GM12891 (cell line): ENCODE measurements at regions not wholly inside any gene's neighbourhood (a gene's known extent, or its start where the extent isn't known, plus 50 kb on each side); places are given as distances from the start of the nearest gene placed in this dataset.

Experiments
- DNase-seq: peaks from one replicate; pipeline ENCODE4 v3.0.0; 2011; ENCODE audit warnings: low spot score; ENCODE audit not compliant: insufficient read length
- FAIRE-seq: peaks from 2 replicates; lab custom pipeline; 2011; peaks lifted over from hg19 to GRCh38; lab: Jason Lieb, UNC
- PAX5 ChIP-seq: IDR thresholded peaks from 2 replicates; pipeline ENCODE4 v1.6.1; 2011; ENCODE audit warnings: low read length, moderate library complexity, mild to moderate bottlenecking; ENCODE audit not compliant: insufficient read depth, severe bottlenecking
- POLR2A ChIP-seq: IDR thresholded peaks from 2 replicates; pipeline ENCODE4 v1.6.1; 2011; ENCODE audit warnings: low read depth, low read length, control low read depth
- POLR2AphosphoS5 ChIP-seq: IDR thresholded peaks from 2 replicates; pipeline ENCODE4 v1.6.1; 2011; ENCODE audit warnings: low read depth, low read length, control low read depth
- POU2F2 ChIP-seq: IDR thresholded peaks from 2 replicates; pipeline ENCODE4 v1.6.1; 2011; ENCODE audit warnings: low read depth, mild to moderate bottlenecking, control low read depth, low read length, moderate library complexity
- SPI1 ChIP-seq: IDR thresholded peaks from 2 replicates; pipeline ENCODE4 v1.6.1; 2011; ENCODE audit warnings: low read depth, low read length, control low read depth
- TAF1 ChIP-seq: IDR thresholded peaks from 2 replicates; pipeline ENCODE4 v1.6.1; 2011; ENCODE audit warnings: low read depth, low read length, control low read depth

DNA sequence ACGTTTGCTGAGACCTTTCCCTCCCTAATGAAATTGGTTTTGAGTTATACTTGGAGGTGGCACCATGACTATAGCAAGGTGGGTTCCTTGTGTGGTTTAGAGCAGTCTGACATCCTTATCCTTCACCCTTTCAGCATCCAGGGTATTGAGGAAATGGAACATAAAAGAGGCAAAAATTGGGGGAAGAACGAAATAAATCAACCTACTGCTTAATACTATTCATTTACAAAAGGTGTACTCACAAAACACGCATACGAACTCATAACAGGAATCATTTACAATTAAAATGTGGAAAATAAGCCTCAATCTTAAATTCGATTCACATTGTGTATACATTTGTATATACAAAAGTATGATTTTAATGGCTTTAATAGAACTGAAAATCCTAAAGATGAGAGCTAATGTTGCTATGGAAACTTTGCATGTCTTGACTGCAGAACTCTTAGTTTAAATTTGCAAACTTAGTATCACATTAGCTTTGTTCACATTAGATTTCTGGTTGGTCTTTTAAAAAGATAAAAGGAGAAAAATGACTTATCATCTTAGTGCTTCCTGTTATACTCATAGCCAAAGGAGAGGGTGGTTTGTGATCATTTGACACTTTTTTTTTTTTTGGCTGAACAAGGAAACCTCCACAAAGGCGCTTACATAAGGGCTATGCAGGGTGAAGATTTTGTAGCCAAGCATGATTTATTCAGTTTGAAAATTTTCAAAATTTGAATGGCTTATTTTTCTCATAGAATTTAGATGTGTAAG is 76.1 kb upstream of the ATXN1 start:
- FAIRE-seq = no peak
- no peak for TF ChIP-seq SPI1
- TF ChIP-seq POLR2A = no peak
- TF ChIP-seq POU2F2 = no peak
- no peak for TF ChIP-seq TAF1
- TF ChIP-seq POLR2AphosphoS5 = no peak
- no peak for TF ChIP-seq PAX5
- DNase-seq = no peak

DNA sequence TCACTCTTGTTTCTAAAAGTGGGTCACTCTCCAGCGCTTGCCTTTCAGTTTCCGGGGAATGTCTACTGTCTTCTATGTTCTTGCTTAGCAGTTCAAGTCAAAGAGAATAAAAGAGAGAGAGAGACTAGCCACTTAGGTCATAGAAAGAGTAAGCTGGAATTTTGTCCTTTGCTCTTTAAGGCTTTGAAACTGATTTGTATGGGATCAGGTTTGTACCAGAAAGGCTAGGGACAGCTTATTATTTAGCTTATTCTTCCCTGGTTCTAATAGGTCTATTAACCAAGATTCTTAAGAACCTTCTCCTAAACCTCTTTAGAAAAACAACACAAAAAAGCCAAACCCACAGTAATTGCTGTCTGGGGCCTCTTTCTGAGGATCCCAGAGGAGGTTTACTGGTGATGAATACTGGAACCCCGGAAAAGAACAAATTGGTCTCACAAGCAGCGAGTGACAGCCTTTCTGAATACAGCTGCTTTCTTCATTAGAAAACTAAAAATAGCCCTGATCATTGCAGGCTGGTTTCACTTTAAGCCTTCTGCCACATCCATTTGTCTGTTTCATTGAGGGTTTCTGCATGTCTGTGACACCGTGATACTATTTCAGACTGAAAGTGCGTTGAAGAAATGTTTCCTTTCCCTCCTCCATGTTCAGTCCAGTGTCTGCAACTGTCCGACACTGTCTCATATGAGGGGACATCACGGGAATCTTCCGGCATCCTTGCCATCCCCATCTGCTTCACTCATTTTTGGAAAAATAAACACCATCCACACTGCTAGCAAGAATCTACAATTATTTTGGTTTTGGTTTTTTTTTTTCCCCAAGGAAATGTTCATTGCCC is 75.1 kb upstream of the ATXN1 start:
- TF ChIP-seq PAX5 = no peak
- no peak for TF ChIP-seq SPI1
- TF ChIP-seq TAF1 = no peak
- TF ChIP-seq POLR2A = no peak
- no peak for TF ChIP-seq POLR2AphosphoS5
- no peak for TF ChIP-seq POU2F2
- FAIRE-seq (peak; percentile 81), DNase-seq (peak; percentile 26)

DNA sequence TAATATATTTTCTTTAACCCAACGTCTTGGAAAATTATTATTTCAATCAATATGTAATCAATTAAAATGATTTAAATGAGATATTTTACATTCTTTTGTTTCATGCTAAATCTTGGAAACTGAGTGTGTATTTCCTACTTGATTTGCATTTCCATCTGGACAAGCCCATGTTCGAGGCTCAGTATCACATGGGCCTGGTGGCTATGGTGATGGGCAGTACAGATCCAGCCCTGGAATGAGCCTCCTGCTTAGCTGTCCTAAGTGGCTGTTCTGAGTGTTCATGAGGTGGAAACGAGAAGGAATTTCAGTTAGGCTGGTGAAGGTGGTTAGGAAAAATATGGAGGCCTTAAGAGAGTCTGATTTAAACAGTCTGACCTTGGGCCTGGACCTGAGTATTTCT is 73.0 kb upstream of the ATXN1 start:
- TF ChIP-seq POU2F2 (no peak), SPI1 (no peak), POLR2A (no peak), PAX5 (no peak), TAF1 (no peak), POLR2AphosphoS5 (no peak)
- DNase-seq (no peak), FAIRE-seq (no peak)

DNA sequence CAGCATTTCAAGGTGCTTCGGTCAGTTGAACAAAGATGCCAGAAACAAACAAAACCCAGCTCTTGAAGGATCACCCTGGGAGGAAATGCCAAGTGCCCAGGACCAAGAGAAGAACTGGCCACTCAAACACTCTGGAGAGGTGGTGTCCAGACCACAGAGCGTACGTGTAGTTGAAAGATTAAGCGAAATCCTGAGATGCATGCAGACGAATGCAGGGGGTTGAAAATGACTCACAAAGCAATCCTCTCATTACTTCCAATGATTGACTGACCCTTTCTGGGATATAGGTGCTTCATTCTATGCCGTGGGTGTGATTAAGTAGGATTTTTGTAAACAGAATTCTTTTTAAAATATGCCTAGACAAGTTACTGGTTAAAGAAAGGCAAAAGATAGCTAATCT is 71.5 kb upstream of the ATXN1 start:
- no peak for FAIRE-seq
- no peak for TF ChIP-seq SPI1
- no peak for TF ChIP-seq PAX5
- TF ChIP-seq POLR2AphosphoS5 = no peak
- TF ChIP-seq TAF1 = no peak
- TF ChIP-seq POU2F2 = no peak
- no peak for TF ChIP-seq POLR2A
- no peak for DNase-seq

DNA sequence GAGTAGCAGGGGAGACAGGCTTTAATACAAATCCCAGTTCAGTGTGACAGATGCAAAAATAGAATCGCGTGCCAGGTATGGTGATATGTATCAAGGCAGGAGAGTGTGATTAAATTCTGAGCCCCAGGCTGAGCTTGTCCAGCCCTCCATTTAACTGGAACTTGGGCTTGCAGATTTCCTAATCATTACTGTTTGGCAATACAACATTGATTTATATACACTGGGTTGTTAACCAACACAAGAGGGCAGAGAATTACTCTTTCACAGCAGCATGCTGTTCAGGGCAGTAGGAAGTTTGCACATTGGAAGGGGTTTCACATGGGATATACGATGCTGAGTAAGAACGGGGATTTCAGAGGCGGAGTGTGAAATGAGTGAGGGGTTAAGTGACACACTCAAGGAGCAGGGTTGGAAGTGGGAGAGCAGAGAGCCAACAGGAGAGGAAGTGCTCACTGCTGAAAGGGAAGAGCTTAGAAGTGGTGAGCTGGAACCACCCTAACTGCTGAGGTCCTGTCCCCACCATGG is 70.8 kb upstream of the ATXN1 start:
- FAIRE-seq = no peak
- no peak for DNase-seq
- no peak for TF ChIP-seq TAF1
- peak; percentile 29; the same call in 1 of the 2 replicates for TF ChIP-seq SPI1
- no peak for TF ChIP-seq POLR2A
- TF ChIP-seq POLR2AphosphoS5 = no peak
- TF ChIP-seq PAX5 = no peak

DNA sequence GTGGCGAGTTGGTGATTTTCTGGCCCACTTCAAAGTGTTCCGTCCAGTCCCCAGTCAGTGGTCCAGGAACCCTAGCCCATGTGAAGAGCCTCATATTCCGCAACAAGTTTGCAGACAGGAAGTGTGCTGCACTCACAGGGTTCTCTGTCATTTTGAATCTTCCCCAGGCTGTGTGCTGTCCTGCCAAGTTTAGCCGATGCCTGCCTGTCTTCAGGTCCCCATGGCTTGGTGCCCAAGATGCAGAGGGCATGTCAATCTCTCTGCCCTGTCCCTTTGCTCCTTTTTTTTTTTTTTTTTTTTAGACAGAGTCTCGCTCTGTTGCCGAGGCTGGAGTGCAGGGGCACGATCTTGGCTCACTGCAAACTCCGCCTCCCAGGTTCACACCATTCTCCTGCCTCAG is 69.9 kb upstream of the ATXN1 start:
- FAIRE-seq (no peak), DNase-seq (no peak)
- TF ChIP-seq PAX5 (no peak), POU2F2 (no peak), TAF1 (no peak), POLR2A (no peak), SPI1 (no peak), POLR2AphosphoS5 (no peak)

DNA sequence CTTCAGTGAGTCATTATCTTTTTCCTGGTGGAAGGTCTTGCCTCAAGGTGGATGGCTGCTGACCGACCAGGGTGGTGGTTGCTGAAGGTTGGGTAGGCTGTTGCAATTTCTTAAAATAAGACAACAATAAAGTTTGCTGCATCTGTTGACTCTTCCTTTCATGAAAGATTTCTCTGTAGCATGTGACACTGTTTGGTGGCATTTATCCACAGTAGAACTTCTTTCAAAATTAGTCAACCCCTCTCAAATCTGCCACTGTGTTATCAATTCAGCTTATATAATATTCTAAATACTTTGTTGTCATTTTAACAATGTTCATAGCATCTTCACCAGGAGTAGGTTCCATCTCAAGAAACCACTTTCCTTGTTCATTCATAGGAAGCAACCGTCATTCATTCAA is 66.8 kb upstream of the ATXN1 start:
- no peak for FAIRE-seq

DNA sequence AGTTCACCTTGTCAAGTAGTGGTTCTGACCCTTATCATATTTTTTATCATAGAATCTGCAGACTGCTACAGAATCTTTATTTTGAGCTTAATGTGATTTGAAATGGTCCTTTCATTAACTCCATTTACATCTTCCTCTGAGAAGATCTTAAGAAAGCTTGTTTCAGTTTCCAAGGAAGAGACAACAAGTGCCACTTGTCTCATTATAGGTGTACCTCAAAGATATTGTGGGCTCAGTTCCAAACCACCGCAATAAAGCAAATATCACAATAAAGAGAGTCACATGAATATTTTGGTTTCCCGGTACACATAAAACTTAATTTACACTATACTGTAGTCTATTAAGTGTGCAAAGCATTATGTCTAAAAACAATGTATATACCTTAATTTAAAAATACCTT is 66.4 kb upstream of the ATXN1 start:
- DNase-seq (no peak), FAIRE-seq (no peak)
- no peak for TF ChIP-seq TAF1
- no peak for TF ChIP-seq PAX5
- TF ChIP-seq POLR2AphosphoS5 = no peak
- TF ChIP-seq SPI1 = no peak
- no peak for TF ChIP-seq POU2F2
- TF ChIP-seq POLR2A = no peak

More for the DNA sequence above, 66.8 kb upstream of the ATXN1 start:
- no peak for DNase-seq
- TF ChIP-seq POLR2AphosphoS5 (no peak), POU2F2 (no peak), TAF1 (no peak), PAX5 (no peak), SPI1 (no peak), POLR2A (no peak)

DNA sequence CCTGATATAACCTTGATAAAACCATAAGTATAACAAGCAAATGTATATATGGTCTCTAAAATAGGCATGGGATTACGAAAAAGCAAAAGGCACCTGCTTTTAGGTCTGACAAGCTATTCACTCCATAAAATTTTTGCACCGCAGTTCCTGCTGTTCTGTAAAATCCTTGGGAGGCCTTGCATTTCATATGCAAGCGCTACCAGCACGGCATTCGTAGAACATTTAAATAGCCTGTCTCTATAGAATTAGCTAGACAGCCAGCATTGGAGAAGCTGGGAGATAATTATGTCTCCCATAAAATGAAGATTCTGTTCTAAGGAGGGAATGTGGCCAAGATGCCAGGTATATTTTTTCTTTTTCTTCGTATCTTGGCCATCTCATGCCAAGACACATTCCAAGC is 64.5 kb upstream of the ATXN1 start:
- TF ChIP-seq SPI1 = no peak
- FAIRE-seq (no peak), DNase-seq (no peak)

DNA sequence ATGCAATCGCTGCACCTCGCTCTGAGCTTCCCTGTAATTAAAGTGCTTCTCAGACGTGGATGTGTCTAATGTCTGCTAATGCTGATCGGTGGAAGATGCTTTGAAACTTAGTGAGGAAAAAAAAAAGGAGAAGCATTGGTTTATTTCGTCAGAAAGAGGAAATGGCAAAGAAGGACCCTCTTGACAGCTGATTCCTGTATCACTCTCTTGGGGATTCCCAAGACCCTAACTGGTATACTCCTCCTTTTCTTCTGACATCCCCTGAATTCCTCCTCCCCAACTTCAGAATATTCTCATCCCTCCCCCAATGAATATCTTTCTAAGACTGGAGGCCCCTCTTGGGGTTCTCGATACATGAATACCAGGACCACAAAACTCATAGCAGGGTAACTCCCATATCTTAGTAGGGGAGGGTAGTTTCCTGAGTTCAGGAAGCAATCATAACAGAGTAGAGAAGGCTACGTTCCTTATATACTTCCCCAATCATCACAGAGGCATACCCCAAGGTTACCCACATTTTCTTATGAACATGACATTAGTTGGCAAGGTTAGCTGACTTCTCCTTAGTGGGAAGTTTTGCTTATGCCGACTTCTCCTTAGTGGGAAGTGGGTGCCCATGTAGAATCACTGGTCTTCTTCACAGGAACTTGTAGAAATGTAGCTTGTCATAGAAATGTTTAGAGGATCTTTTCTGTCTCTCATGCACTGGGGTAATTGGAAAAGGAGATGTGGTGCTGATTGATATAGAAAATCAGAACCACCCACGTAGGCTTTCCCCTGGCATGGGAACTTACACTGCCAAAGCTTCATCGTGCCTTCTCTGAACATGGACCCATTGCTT is 63.8 kb upstream of the ATXN1 start:
- FAIRE-seq (no peak), DNase-seq (no peak)
- TF ChIP-seq PAX5 (no peak), POLR2AphosphoS5 (no peak), TAF1 (no peak), SPI1 (peak; percentile 77), POU2F2 (no peak)
